HG02840 (cell line): ENCODE measurements at regions not wholly inside any gene's neighbourhood (a gene's known extent, or its start where the extent isn't known, plus 50 kb on each side); places are given as distances from the start of the nearest gene placed in this dataset.

Experiments
- ATAC-seq: cut with Tn5 transposase; IDR thresholded peaks from one replicate; pipeline ENCODE4 v1.9.1; 2021; ENCODE audit warnings: mild to moderate bottlenecking, moderate library complexity, moderate number of reproducible peaks; ENCODE audit not compliant: unreplicated experiment, low FRiP score

GRCh38 chr9:106393226-106393625, 469.7 kb upstream of the ZNF462 start:
- no peak for ATAC-seq

- ATAC-seq: no peak
These were observed 462.8 kb upstream of the ZNF462 start for GRCh38 chr9:106400170-106400569.

- ATAC-seq: no peak
These were observed 462.0 kb upstream of the ZNF462 start for GRCh38 chr9:106400950-106401349.

- ATAC-seq: no peak
These were observed 459.9 kb upstream of the ZNF462 start for GRCh38 chr9:106403081-106403480.

DNA sequence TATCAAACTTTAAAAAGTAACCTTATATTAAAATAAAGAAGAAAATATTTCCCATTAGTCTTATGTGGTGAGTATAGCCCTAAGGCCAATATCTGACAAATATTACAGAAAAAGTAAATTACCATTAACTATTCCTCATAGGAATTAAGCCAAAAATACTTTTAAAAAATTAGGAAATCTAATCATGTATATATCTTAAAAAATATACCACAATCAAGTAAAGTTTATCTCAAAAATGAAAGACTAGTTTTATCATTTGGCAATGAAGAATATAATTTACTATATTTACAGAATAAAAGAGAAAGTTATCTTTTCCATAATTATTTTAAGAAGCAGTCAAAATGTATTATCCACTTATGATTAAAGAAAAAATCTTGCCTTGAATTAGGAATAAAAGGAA, 458.8 kb upstream of the ZNF462 start:
- ATAC-seq: no peak

DNA sequence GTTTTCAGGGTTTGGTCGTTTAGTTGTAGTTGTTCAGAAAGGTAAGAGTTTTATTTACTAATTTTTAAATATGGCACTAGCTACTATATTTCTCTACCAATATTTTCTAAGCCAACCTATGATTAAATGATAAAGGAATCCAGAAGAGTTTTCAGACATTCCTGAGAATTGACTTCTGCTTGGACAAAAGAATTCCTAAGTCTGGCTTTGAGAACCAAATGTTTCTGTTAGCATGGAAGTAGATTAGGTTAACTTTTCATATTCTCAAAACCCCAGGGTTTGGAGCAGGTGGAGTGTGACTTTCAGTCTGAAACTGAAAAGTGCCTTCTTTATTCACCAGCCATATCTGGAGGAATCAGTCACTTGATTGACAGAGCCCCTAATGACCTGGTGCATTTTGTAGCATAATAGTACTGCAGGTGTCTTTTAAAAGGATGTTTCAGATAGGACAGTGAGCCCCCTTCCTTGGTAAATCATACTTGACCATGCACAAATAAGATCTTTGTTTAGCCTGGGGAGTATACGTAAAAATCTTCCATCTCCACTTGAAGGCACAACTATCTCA, 457.0 kb upstream of the ZNF462 start:
- ATAC-seq: no peak

- ATAC-seq: no peak
These were observed 448.9 kb upstream of the ZNF462 start for GRCh38 chr9:106414042-106414441.

DNA sequence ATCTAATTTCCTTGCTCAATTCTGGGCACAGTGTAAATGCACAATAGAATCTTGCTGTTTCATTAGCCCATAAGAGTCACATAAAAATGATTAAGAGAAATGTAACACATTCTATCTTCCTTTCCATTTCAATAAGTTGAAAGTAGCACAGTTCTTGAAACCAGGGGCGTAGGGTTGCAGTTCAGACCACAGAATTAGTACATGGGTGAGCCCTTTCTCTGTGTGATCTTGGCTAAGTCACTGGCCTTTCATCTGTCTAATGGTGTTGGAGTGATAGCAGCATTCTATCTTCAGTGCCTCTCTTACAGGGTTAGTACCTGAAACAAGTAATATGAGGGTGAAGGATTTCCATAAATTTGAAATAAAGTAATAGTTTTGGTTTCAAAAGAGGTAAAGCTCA, 445.3 kb upstream of the ZNF462 start:
- no peak for ATAC-seq

DNA sequence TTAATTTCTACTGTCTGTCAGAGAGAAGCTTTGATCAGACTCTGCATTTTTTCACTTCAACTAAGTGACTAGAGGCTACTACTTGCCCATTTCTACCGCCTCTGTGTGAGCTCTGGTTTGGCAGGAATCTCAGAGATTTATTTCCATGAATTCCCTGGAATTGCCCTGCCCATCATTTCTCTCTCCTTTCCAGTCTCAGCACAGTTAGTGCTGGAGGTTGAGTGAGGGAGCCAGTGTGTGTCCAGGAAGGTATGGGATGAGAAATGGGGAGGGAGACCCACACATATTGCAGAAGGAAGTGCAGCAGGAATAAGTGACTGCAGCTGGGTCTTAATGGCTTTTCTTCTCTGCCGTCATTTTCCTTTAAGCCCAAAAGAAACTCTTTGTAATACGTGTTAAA, 443.1 kb upstream of the ZNF462 start:
- ATAC-seq: no peak

GRCh38 chr9:106420511-106420944, 442.4 kb upstream of the ZNF462 start:
- no peak for ATAC-seq

- ATAC-seq: no peak
These were observed 441.2 kb upstream of the ZNF462 start for GRCh38 chr9:106421772-106422171.

DNA sequence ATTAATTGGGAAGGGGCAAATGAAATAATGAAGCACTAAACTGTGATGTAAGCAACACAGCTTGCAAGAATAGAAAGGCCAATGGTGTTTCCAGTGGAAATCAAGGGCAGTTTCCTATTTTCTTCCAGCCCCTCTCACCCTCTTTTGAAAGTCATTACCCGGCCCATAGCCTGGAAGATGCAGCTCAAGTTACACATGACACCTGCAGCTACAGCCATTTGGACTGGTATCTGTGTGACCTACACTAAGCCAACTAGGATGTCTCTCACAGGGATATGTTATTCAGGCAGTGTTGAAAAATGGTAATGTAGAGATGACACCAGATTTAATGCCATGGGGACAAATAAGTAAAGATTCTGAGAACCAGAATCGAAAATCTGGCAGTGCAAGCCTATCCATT, 439.4 kb upstream of the ZNF462 start:
- no peak for ATAC-seq

- ATAC-seq: no peak
These were observed 430.3 kb upstream of the ZNF462 start for GRCh38 chr9:106432631-106433030.

DNA sequence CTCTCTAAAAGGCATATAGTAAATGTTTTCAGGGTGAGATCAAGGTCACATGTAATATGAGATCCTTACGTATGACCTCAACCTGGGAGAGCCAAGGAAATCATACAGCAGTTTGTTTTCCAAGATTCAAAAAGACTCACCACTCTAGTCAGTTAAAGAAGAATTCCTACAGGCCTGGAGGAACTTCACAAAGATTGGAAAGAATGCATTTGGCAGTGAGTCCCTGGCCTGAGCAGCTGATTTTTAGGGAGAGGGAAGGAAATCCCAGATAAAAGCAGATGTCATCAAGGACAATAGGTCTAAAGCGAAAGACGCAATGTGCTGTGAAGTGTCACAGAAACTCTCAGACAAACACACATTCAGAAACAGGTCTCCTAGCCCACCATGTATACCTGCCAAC, 424.0 kb upstream of the ZNF462 start:
- no peak for ATAC-seq

DNA sequence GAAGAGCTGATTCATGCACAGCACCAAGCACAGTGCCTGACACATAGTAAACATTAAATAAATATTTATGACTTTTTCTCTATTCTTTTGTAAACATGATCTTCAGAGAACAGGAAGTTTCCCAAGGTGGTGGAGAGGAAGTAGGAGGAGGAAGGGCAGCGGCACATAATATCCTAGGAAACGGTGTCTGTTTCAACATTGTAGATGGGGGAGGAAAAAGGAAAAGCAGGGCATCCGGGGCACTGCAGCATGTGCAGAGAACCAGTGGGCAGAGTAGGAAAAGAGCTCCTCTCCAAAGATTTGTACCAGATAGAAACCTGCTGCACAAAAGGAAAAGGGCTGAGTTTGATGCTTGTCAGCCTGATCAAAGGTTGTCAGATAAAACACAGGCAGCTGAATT, 421.7 kb upstream of the ZNF462 start:
- ATAC-seq: no peak

GRCh38 chr9:106443520-106443919, 419.4 kb upstream of the ZNF462 start:
- ATAC-seq: no peak

- ATAC-seq: no peak
These were observed 417.9 kb upstream of the ZNF462 start for GRCh38 chr9:106445107-106445506.

DNA sequence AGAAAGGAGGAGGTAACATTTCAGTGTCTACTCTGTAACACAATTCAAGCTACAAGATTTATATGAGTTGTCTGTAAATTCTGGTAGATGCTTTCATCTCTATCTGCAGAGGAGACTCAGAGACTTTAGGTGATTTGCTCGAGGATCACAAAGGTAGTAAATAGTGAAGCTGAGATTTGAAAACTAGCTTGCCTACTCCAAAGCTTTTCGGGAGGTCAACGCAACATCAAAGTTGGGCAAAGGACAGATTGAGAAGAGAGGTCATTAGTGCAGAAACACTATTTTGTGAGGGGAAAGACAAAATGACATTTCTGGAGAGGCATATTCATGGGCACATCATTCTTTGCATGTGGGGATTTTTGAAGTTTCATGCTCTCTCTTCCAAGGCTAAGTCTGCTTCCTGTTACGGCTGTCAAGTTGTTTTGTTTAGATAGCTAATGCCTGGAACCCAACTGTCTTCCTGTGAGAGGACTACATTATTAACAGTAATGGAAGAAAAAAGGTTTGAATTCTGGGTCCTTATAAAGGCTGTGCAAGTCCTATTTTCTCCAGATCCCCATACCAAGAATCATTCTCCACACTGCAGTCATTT, 413.5 kb upstream of the ZNF462 start:
- ATAC-seq: no peak

DNA sequence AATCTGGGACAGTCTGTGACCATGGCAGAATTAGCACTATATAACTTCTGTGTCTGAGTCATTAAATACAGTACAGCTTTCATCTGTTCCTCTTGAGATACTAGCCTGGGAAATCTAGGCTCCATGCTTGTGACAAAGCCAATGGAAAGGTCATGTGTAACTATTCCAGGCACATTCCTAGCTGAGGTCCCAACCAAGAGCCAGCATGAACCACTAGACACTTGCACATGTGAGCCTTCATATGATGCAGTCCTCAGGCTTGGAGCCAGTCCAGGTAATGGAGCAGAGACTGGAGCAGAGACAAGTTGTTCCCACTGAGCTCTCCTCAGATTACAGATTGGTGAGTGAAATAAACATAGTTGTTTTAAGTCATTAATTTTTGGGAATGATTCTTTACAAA, 412.4 kb upstream of the ZNF462 start:
- no peak for ATAC-seq

GRCh38 chr9:106451223-106451622, 411.7 kb upstream of the ZNF462 start:
- ATAC-seq: no peak

- ATAC-seq: no peak
These were observed 406.4 kb upstream of the ZNF462 start for GRCh38 chr9:106456581-106456980.

- ATAC-seq: no peak
These were observed 395.7 kb upstream of the ZNF462 start for GRCh38 chr9:106467113-106467864.
